ENCODE measurements at regions not wholly inside any gene's neighbourhood (a gene's known extent, or its start where the extent isn't known, plus 50 kb on each side); places are given as distances from the start of the nearest gene placed in this dataset.

DNA sequence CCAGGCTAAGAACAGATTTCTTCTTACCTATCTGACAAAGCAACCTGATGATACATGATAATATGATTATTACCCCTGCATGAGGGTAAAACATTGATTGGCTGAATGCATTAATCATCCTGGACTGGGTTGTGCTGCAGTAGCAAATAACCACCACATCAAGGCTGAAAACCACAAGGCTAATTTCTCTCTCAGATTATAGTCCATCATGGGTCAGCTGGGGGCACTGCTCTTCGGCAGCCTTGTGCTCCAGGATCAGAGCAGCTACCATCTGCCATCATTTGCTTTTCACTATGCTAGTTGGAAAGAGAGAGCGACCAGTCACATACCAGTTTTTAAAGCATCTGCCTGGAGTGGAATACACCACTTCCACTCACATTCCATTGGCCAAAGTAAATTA, 383.5 kb downstream of the RASEF start:
- TF ChIP-seq, protein P1, sequence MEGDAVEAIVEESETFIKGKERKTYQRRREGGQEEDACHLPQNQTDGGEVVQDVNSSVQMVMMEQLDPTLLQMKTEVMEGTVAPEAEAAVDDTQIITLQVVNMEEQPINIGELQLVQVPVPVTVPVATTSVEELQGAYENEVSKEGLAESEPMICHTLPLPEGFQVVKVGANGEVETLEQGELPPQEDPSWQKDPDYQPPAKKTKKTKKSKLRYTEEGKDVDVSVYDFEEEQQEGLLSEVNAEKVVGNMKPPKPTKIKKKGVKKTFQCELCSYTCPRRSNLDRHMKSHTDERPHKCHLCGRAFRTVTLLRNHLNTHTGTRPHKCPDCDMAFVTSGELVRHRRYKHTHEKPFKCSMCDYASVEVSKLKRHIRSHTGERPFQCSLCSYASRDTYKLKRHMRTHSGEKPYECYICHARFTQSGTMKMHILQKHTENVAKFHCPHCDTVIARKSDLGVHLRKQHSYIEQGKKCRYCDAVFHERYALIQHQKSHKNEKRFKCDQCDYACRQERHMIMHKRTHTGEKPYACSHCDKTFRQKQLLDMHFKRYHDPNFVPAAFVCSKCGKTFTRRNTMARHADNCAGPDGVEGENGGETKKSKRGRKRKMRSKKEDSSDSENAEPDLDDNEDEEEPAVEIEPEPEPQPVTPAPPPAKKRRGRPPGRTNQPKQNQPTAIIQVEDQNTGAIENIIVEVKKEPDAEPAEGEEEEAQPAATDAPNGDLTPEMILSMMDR (conservative IDR thresholded peaks at IDR 0.05 in 1 of 2, IDR thresholded peaks at IDR 0.05 in 1 of 2; ENCODE audit: low read depth in 1 of 2, low read length in 2 of 2), result no peak
- no peak for TF ChIP-seq EZH2 (IDR thresholded peaks at IDR 0.05; ENCODE audit: low read length, missing control alignments)
- no peak overlapping the region for H3K27ac ChIP-seq (ENCODE audit: insufficient read depth, low read length)

DNA sequence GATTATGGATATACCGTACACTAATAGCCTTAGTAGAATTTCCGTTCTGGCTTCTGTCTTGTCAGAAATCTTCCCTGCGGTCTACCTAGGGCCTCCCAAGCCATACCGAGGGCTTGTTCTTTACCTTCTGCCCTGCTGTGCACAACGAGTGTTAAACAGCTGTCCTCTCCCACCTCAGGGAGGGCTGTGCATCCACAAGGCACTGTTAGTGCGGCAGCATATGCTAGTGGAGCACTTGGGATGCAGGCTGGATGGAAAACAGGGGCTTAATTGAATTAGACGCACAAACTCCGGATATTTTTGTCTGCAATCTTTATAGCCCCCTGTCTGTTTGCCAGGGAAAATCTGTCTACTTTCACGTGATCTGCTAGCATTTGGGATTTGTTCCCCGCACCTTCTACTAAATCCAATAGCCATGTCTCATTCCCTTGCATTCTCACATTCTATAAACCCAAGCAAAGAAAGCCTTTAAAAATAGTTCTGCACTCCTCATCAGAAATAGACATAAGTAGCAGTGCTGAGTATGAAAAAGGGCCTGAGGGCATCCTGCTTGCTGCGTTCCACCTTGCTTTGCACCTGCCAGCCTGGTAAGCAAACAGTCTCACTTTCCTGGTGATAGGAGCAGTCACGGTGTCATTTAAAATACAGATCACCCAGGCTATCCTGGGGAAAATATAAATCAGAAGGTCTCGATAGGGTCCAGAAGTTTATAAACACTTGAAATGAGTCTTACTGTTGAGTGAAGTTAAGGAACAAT, 382.6 kb downstream of the RASEF start:
- H4K20me1 ChIP-seq (ENCODE audit: control insufficient read depth, extremely low read depth, insufficient read depth, low read length), result no peaks in the 10 kb centered on the region
- H3K27ac ChIP-seq (ENCODE audit: insufficient read depth, low read length), result no peak overlapping the region
- no peak for DNase-seq (ENCODE audit: low read depth in 2 of 2)
- no peaks in the 10 kb centered on the region for H3K79me2 ChIP-seq (ENCODE audit: control insufficient read depth, insufficient read depth, low read length)
- no peak overlapping the region for H2AFZ ChIP-seq (ENCODE audit: low read length)
- no peaks in the 10 kb centered on the region for H3K36me3 ChIP-seq (ENCODE audit: control insufficient read depth, insufficient read depth, low read length)
- no peaks in the 10 kb centered on the region for H3K4me1 ChIP-seq (ENCODE audit: control insufficient read depth, extremely low read depth, insufficient read depth, low read length)
- TF ChIP-seq EZH2 (IDR thresholded peaks at IDR 0.05; ENCODE audit: low read length, missing control alignments), result no peak
- TF ChIP-seq, protein P1 (conservative IDR thresholded peaks at IDR 0.05 in 1 of 2, IDR thresholded peaks at IDR 0.05 in 1 of 2; ENCODE audit: low read depth in 1 of 2, low read length in 2 of 2), result no peak
- H3K9ac ChIP-seq (ENCODE audit: insufficient read depth, low read length), result no peak overlapping the region
- H3K9me3 ChIP-seq (ENCODE audit: control insufficient read depth, insufficient read depth, low read depth, low read length), result no peaks in the 10 kb centered on the region
- no peaks in the 10 kb centered on the region for H3K27me3 ChIP-seq (ENCODE audit: control insufficient read depth, insufficient read depth, low read length)
- H3K4me2 ChIP-seq (ENCODE audit: extremely low read depth, insufficient read depth, low read length), result no peak overlapping the region
- H3K4me3 ChIP-seq (replicated peaks in 1 of 4; ENCODE audit: control extremely low read depth in 1 of 4, insufficient read depth in 1 of 4, low read depth in 3 of 4, low read length in 4 of 4), result no peak overlapping the region

More for the DNA sequence above, 383.5 kb downstream of the RASEF start:
- no peak overlapping the region for H3K4me2 ChIP-seq (ENCODE audit: extremely low read depth, insufficient read depth, low read length)
- H3K4me3 ChIP-seq (replicated peaks in 1 of 4; ENCODE audit: control extremely low read depth in 1 of 4, insufficient read depth in 1 of 4, low read depth in 3 of 4, low read length in 4 of 4), result no peak overlapping the region
- no peaks in the 10 kb centered on the region for H3K27me3 ChIP-seq (ENCODE audit: control insufficient read depth, insufficient read depth, low read length)
- no peak for DNase-seq (ENCODE audit: low read depth in 2 of 2)
- H3K79me2 ChIP-seq (ENCODE audit: control insufficient read depth, insufficient read depth, low read length), result no peaks in the 10 kb centered on the region
- H3K36me3 ChIP-seq (ENCODE audit: control insufficient read depth, insufficient read depth, low read length), result no peaks in the 10 kb centered on the region
- no peak overlapping the region for H2AFZ ChIP-seq (ENCODE audit: low read length)
- H3K4me1 ChIP-seq (ENCODE audit: control insufficient read depth, extremely low read depth, insufficient read depth, low read length), result no peaks in the 10 kb centered on the region
- H3K9ac ChIP-seq (ENCODE audit: insufficient read depth, low read length), result no peak overlapping the region
- H4K20me1 ChIP-seq (ENCODE audit: control insufficient read depth, extremely low read depth, insufficient read depth, low read length), result no peaks in the 10 kb centered on the region
- no peaks in the 10 kb centered on the region for H3K9me3 ChIP-seq (ENCODE audit: control insufficient read depth, insufficient read depth, low read depth, low read length)

DNA sequence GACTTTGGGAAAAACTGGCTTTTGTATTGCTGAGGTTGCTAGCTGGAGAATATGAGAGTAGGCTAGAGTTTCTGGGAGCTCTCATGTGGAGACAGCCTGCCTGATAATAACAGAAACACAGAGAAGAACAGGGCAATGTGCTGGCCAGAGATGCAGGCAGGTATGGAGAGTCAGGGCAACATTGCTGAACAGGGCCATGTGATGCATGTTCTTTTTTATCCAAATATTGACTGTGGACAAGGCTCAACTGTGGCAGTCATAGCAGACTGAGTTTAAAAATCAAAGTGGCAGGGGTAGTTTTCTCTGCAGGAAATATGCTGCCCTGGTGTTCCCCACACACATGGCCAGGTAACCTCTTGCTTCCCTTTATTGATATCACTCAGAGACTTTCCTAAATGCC, 381.1 kb downstream of the RASEF start:
- Histone ChIP-seq H3K9ac (ENCODE audit: insufficient read depth, low read length) (no peak overlapping the region), H4K20me1 (ENCODE audit: control insufficient read depth, extremely low read depth, insufficient read depth, low read length) (no peaks in the 10 kb centered on the region), H3K79me2 (ENCODE audit: control insufficient read depth, insufficient read depth, low read length) (no peaks in the 10 kb centered on the region), H3K4me1 (ENCODE audit: control insufficient read depth, extremely low read depth, insufficient read depth, low read length) (no peaks in the 10 kb centered on the region), H3K9me3 (ENCODE audit: control insufficient read depth, insufficient read depth, low read depth, low read length) (no peaks in the 10 kb centered on the region), H3K27ac (ENCODE audit: insufficient read depth, low read length) (no peak overlapping the region), H3K4me2 (ENCODE audit: extremely low read depth, insufficient read depth, low read length) (no peak overlapping the region), H3K4me3 (replicated peaks in 1 of 4; ENCODE audit: control extremely low read depth in 1 of 4, insufficient read depth in 1 of 4, low read depth in 3 of 4, low read length in 4 of 4) (no peak overlapping the region), H3K36me3 (ENCODE audit: control insufficient read depth, insufficient read depth, low read length) (no peaks in the 10 kb centered on the region), H2AFZ (ENCODE audit: low read length) (no peak overlapping the region), H3K27me3 (ENCODE audit: control insufficient read depth, insufficient read depth, low read length) (no peaks in the 10 kb centered on the region)
- TF ChIP-seq EZH2 (IDR thresholded peaks at IDR 0.05; ENCODE audit: low read length, missing control alignments), result no peak
- TF ChIP-seq, protein P1 (conservative IDR thresholded peaks at IDR 0.05 in 1 of 2, IDR thresholded peaks at IDR 0.05 in 1 of 2; ENCODE audit: low read depth in 1 of 2, low read length in 2 of 2), result no peak
- DNase-seq (ENCODE audit: low read depth in 2 of 2), result no peak
